ENCODE measurements at regions not wholly inside any gene's neighbourhood (a gene's known extent, or its start where the extent isn't known, plus 50 kb on each side); places are given as distances from the start of the nearest gene placed in this dataset.
A peak's percentile ranks its signal among the peaks of the same experiment; 100 is the strongest.

DNA sequence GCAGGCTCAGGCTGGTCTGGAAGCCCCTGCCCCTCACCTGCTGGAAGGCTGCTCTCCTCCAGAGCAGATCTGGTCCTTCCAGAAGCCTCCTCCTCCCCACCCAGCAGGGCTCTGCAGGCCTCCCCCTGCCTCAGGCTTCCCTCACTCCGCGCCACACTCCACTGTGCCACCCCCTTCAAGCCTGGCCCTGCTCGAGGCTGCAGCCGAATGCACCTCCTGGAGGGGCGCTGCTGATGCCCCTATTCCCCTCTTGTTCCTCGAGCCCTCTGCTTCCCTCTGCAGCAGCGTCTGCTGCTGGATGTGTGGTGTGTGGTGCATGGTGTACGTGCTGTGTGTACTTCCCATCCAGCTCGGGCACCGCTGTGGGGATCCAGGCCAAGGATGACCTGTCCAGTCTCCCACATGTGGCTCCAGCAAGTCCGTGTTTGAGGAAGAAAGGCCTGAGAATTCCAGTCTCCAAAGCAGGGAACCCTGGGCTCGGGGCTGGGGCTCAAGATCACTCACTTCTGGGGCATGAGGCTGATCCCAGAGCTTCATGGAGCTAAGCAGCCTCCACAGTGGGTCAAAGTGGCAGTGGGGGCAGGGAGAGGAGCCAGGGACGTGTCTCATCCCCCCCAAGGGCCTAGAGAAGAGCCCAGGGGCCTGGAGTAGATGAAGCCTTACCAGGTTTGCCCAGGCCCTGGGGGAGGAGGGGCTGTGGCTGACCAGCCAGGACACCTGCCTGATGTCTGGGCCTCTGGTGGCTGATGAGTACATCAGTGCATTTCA lies 136.0 kb upstream of the C14orf180 start:
- peak; percentile 12 for ATAC-seq

DNA sequence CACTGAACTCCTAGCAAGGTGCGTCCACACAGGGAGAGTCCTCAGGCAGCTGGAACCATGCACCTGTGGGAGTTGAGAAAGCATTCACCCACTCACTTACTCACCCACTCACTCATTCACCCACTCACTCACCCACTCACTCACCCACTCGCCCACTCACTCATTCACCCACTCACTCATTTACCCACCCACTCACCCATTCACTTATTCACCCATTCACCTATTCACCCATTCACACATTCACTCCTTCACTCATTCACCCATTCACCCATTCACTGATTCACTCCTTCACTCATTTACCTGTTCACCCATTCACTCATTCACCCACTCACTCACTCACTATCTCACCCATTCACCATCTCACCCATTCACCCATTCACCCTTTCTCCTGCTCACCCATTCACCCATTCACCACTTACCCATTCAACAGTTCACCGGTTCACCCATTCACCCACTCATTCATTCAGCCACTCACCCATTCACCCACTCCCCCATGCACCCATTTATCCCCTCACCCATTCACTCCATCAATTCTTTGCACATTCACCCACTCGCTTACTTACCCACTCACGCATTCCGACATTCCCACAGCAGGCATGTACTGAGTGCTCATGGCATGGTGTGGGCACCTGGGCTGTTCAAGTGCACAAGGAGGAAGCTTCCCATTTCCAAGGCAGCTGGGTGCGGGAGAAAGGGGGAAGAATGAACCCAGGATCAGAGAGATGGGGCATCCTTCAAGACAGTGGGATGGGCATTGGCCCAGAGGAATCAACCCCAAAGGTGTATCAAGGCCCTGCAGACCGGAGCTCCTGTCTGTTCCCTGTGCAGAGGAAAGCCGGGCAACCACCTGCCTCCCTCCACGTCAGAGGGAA lies 135.2 kb upstream of the C14orf180 start:
- ATAC-seq: no peak

DNA sequence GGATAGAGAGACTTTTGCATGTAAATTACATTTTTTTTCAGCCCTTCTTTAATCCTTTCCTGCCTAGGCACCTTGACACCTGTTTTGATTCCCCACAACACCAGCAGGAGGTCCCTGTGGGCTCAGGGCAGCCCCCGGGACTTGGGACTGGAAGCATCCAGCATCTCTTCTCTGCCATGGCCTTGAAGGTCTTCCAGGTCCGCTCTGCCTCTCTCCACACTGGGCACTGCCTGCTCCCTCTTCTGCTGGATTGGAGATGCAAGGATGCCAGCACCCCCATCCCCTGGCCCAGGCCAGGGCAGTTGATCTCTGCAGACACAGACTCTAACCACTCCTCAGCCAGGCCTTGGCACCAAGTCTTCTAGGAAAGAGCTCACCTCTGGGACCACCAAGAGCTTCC lies 134.5 kb upstream of the C14orf180 start:
- ATAC-seq: no peak

- no peak for ATAC-seq
Observed at GRCh38 chr14:104445832-104446381, 133.7 kb upstream of the C14orf180 start.

- ATAC-seq: no peak
Observed at GRCh38 chr14:104446611-104447010, 133.0 kb upstream of the C14orf180 start.

- no peak for ATAC-seq
Observed at GRCh38 chr14:104447750-104448149, 131.8 kb upstream of the C14orf180 start.

DNA sequence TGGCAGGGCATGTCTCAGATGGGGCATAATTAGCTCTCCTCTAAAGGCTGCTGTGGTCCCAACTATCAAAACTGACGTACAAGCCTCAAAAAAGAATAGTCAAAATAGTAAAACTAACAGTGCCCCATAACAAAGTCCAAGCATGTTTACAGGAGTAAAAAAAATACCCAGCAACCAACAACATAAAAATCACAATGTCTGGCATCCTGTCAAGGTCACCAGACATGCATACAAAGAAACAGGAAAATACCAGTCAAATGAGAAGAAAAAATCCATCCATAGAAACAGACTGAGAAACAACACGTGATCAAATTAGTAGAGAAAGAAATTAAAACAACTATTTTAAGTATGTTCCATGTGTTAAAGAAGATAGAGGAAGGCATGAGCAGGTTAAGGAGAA lies 131.2 kb upstream of the C14orf180 start:
- no peak for ATAC-seq

DNA sequence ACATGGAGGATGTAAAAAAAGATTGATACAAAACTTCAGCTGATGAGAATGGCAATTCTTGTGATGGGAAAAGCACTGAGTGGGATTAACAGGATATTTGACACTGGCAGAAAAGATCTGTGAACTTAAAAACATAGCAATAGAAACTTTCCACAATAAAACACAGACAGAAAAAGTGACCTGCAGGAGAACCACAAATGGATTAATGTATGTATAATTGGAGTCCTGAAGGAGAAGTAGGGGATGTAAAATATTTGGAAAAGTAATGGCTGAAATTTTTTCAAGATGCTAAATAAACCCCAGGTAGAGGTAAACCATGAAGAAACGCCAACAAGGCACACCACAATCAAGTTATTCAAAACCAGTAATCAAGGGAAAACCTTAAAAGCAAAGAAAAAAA lies 130.8 kb upstream of the C14orf180 start:
- no peak for ATAC-seq

GRCh38 chr14:104450811-104451401 lies 128.7 kb upstream of the C14orf180 start:
- no peak for ATAC-seq

- no peak for ATAC-seq
Observed at GRCh38 chr14:104451474-104451873, 128.1 kb upstream of the C14orf180 start.

GRCh38 chr14:104458845-104459244 lies 120.7 kb upstream of the C14orf180 start:
- no peak for ATAC-seq

GRCh38 chr14:104460791-104461651 lies 118.5 kb upstream of the C14orf180 start:
- ATAC-seq: no peak

- ATAC-seq: no peak
Observed at GRCh38 chr14:104461676-104462449, 117.7 kb upstream of the C14orf180 start.

DNA sequence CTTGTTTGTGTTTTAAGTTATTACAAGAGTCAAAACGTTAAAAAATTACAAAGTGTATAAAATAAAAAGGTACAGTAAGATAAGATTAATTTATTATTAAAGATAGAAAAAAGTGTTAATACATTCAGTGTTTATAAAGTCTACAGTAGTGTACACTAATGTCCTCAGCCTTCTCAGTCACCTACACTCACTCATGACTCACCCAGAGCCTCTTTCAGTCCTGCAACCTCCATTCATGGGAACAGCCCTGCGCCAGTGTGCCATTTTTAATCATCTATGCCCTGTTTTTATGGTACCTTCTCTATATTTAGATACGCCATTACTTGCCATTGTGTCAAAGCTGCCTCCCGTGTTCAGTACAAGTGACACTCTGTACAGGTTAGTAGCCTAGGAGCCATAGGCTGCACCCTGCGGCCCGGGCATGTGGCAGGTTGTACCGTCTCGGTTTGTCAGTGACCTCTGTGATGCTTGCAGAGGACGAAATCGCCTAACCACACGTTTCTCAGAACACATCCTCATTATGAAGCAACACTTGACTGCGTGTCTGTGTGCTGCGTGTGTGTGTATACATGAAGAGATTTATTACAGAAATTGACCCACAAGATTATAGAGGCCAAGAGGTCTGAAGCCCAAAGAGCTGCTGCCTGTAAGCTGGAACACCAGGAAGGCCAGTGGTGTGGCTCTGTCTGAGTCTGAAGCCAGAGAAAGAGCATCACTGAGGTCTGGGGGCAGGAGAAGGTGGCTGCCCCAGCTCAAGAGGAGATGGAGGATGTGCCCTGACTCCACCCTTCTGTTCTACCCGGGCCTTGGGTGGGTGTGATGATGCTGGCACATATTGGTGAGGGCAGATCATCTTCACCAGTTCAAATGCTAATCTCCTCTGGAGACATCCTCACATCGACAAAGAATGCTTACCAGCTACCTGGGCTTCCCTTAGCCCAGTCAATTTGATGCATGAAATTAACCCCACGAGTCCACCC lies 116.6 kb upstream of the C14orf180 start:
- ATAC-seq: no peak

DNA sequence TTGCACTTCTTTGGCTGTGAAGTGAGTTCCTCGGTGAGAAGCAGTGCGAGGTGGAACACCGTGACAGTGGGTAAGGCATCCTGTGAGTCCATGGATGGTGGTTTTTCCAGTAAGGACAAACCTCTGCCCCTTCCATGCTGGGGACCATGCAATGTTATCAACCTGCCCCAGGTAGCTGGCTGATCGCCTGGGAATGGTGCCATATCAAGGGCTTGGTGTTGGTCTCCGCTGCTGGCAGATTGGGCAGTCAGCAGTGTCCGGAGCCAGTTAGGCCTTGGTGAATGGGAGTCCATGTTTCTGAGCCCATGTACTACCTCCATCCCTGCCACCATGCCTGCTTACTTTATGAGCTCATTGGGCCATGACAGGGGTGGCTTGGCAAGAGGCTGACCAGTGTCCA lies 114.7 kb upstream of the C14orf180 start:
- ATAC-seq: no peak

- ATAC-seq: no peak
Observed at GRCh38 chr14:104465482-104466390, 113.8 kb upstream of the C14orf180 start.

- no peak for ATAC-seq
Observed at GRCh38 chr14:104467236-104467635, 112.3 kb upstream of the C14orf180 start.

DNA sequence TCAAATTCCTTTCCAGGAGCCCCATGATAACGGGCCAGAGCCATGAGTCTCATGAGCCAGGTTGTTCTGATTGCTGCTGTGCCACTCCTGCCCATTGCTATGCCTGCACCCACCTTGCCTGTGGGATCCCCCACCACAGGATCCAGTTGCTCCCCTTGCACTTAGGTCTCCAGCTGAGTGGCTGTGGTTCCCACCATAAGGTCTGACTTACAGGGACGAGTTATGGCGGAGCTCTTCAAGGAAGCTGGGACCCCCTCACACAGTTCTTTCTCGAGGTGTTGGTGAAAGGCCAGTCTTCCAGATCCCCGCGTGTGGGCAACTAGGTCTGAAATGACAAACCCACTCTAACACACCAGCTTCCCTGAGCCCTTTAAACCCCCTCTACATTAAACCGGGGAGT lies 111.9 kb upstream of the C14orf180 start:
- ATAC-seq: no peak

GRCh38 chr14:104469591-104469990 lies 110.0 kb upstream of the C14orf180 start:
- no peak for ATAC-seq

All from esophagus mucosa (tissue), 1 donor.